GM18907 (cell line): ENCODE measurements at regions not wholly inside any gene's neighbourhood (a gene's known extent, or its start where the extent isn't known, plus 50 kb on each side); places are given as distances from the start of the nearest gene placed in this dataset.
"Not testable (repeated sequence)": the region's sequence is repeated elsewhere in the genome, so short reads cannot be mapped to it uniquely, and the experiment has no call there.

Experiments used
- ATAC-seq: cut with Tn5 transposase; IDR thresholded peaks from one replicate; pipeline ENCODE4 v1.9.1; 2021; ENCODE audit warnings: mild to moderate bottlenecking, moderate library complexity; ENCODE audit not compliant: unreplicated experiment

DNA sequence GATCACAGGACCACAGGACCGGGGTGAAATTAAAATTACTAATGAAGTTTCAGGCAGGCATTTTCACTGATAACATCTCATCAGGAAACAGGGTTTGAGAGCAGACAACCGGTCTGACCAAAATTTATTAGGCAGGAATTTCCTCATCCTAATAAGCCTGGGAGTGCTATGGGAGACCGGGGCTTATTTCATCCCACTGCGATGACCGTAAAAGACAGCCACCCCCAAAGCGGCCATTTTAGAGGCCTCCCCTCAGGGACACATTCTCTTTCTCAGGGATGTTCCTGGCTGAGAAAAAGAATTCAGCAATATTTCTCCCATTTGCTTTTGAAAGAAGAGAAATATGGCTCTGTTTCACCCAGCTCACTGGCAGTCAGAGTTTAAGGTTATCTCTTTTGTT is 197.2 kb upstream of the MYLIP start:
- not testable (repeated sequence) for ATAC-seq

DNA sequence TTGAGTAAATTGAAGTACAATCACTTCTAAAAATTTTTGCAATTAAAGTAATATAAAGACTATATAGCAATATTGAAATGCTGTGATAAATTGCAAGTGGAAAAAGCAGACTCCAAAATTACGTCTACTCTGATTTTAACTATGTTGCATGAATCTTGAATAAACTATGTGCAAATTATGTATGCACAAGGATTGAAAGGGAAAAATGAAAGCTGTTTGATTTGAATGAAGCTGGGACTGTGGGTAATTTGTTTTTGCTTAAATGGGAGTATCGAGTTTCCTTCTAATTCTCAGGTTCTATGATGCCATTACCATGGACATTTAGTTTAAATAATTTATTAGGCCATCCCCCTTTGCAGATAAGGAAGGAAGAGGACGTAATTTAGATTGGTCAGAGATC is 198.7 kb upstream of the MYLIP start:
- no peak for ATAC-seq

DNA sequence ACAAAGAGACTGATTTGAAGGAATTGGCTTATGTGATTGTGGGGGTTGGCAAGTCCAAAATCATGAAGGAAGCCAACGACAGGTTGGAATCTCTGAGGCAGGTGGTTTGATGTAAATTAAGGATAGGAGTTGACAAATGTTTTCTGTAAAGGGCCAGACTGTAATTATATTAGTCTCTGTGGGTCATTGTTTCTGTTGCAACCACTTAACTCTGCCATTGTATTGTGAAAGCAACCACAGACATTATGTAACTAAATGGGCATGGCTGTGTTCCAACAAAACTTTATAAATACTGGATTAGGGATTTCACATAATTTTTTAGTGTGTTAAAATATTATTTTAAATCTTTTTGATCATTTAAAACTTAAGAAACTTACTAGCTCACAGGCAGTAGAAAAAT is 199.2 kb upstream of the MYLIP start:
- no peak for ATAC-seq

DNA sequence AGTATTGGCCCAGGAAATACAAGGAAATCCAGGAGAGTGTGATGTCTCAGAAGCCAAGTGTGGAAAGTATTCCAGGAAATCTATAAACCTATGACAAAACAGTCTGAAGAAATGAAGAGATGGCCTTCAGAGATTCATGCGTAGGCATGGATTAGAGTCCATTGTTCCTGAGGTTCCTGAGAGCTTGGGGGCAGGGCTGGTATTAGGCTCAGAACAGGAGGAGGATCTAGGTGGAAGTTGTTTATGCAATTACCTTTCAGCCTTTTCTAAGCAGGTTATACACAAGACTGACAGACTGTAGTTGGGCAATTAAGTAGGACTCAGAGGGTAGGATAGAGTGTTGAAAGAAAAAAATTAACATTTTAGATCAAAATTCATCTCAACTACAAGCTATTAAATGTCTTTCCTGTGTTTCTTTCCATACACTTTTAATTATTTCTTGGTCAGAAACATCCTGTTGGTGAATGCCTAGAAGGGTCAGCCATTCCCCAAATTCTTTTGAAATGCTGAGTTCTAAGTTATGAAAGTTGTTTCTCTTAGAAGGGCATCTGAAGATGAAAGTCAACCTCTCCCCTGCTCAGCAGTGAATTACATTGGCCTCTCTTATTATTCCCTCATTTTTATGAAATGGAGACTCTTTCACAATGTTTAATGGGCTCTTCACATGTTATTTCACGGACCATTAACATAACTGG is 201.2 kb upstream of the MYLIP start:
- ATAC-seq = no peak

DNA sequence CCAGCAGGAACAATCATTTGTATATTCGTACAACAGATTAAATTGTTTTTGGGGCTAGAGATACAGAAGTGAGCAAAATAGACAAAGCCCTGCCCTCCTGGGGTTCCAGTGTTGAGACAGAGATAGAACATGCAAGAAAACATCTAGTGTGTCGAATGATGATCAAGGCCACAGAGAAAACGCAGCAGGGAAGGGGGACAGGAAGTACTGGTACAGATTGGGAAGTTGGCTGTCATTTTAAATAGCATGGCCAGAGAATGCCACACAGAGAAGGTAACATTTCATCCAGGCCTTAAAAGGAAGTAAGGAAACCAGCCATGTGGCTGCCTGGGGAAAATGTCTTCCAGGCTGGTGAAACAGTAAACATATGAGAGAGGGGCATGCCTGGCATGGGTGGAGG is 202.6 kb upstream of the MYLIP start:
- no peak for ATAC-seq

DNA sequence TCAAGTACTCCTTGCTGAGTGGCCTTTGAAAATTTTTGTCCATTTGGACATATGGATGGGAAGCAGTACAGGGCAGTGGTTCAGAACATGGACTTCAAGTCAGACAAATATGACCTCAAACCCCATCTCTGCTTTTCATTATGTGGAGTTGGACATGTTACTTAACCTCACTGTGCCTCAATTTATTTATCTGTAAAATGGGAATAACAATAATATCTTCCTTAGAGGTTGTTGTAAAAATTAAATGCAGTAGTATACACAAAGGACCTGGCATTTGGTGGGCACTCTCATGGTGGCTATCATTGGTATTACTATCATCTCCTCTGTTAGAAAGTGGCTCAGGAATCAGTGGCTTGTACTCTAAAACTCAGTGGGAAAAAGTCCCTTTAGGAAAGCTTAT is 204.0 kb upstream of the MYLIP start:
- ATAC-seq = no peak

DNA sequence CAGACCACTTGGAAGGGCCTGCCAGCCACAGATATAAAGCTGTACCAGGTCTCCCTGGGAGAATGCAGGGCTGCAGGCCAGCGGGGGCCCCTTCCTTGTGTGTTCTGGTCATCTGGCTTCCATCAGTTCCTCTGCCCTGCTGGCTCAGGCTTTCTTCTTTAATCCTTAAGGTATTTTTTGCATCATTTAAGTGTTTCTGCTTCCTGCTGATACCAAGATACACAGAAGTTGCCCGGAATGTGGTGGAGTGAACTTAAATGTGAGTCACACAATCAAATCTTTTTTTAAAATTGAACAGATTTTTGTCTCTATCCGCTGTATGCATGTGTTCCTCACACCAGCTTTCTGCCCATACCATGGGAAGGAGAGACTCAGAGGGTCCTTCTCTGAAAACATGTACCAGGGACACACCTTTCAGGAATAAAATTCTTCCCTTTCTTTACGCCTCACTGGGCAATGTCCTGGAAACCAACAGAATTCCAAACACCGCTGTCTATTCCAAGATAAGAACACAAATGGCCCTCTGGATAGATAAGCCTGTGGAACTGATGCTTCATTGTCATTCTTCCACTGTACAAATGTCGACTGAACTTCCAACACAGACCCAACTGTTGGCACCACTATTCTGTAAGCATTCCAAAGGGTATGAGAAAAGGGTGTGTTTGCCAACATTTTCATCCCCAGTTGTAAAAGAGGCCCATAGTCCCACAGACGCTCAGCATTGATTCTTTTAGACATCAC is 206.2 kb upstream of the MYLIP start:
- no peak for ATAC-seq

DNA sequence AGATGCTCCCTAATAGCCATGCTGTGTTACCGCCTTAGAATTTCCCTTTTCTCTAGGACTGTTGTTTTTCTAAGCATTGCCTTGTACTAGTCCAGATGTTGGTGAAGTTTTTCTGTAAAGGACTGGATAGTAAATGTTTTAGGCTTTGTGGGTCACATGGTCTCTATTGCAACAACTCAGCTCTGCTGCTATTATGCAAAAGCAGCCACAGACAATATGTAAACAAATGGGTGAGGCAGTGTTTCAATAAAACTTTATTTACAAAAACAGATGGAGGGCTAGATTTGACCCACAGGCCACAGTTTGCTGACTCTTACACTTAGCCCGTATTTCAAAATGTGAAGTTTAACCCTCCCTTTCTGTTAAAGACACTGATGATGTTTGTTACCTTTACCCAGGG is 207.6 kb upstream of the MYLIP start:
- ATAC-seq = no peak

DNA sequence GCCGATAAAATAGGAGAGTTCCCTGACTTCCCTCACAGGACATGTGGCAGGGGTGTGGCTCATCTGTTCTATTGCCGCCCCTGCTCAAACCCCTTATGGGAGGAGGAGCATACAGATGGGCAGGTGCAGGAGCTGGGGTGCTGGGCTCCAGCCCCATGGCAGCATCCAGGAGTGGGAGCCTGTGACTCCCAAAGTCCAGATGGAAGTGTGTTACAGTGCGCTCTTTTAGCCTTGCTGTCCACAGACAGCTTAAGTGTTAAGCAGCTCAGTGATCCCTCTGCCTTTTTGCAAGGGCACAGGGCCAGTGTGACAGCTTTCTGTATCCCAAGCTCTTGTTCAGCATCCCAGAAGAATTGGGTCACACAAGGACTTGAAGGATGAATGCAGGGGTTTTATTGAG is 212.3 kb upstream of the MYLIP start:
- ATAC-seq = no peak

DNA sequence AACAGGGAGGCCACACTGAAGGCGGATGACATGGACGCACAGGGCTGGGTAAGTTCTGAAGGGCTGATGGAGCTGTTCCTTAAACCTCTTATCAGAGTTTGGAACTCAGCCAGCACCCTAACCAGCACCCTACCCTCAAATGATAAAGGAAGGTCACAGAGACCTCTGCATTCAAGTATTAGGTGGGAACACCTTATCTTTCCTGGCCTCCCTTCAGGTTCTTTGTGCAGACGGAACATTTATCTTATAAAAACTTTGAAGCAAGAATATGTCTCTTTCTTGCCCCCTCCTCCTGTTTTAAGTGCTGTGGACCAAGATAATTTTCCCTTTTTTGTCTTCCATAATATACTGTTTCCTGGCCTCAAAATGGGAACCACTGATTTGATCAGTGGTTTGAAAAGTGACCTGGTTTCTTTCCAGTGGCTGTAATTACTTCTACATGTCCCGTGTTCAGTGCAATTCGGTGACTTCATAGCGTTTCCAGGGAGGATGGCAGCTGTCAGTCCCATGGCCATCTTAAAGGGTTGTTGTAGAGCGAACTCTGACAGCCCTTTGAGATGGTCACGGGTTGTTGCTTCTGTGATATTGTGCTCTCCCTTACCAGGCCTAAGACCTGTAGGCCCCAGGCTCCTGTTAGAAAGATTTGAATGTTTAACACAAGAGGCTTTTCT is 213.2 kb upstream of the MYLIP start:
- no peak for ATAC-seq

DNA sequence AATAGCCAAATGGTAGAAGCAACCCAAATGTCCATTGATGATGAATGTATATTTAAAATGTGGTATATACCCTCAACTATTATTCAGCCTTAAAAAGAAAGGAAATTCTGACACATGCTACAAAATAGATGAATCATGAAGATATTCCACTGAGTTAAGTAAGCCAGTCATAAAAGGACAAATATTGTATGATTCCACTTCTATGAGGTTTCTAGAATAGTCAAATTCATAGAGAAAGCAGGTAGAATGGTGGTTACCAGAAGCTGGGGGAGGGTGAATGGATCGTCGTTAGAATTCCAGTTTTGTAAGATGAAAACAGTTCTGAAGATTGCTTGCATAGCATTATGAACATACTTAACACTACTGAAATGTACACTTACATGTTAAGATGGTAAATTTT is 214.3 kb upstream of the MYLIP start:
- no peak for ATAC-seq

DNA sequence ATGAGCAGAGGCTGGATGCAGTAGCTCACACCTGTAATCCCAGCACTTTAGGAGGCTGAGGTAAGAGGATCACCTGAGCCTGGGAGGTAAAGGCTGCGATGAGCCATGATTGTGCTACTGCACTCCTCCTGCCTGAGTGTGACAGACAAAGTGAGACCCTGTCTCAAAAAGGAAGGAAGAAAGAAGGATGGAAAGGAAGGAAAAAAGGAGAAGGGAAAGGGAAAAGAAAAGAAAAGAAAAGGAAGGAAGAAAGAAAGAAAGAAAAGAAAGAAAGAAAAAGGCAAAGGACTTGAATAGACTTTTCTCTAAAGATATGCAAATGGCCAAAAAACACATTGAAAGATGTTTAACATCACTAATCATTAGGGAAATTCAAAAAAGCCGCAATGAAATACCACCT is 215.3 kb upstream of the MYLIP start:
- ATAC-seq = no peak

DNA sequence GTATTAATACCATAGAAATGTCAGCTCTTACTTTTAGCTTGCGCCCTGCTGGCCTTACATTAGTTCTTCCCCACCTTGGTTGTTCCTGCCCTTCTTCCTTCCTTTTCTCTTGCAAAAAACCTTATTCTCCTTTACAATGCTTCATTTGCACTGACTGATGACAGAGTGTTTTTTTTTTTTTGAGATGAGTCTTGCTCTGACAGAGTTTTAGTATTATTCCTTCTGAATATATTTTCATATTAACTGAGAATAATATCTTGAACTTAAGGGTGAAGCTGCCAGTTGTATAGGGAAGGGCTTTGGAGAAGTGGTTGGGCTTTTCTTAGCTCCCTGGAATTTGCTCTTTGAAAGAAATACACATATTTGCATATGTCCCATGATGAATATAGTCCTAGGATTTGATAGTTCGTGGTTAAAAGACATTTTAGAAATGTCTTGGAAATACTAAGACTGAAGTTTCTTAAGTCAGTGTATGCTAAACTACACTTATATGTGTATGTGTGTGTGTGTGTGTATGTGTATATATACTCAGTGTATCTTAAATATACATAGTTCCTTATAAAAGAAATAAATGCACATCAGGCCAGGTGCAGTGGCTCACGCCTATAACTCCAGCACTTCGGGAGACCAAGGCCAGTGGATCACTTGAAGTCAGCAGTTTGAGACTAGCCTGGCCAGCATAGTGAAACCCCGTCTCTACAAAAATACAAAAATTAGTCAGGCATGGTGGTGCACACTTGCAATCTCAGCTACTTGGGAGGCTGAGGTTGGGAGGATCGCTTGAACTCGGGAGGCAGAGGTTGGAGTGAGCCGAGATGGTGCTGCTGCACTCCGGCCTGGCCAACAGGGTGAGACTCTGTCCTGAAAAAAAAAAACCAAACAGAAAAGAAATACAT is 216.1 kb upstream of the MYLIP start:
- ATAC-seq = no peak

DNA sequence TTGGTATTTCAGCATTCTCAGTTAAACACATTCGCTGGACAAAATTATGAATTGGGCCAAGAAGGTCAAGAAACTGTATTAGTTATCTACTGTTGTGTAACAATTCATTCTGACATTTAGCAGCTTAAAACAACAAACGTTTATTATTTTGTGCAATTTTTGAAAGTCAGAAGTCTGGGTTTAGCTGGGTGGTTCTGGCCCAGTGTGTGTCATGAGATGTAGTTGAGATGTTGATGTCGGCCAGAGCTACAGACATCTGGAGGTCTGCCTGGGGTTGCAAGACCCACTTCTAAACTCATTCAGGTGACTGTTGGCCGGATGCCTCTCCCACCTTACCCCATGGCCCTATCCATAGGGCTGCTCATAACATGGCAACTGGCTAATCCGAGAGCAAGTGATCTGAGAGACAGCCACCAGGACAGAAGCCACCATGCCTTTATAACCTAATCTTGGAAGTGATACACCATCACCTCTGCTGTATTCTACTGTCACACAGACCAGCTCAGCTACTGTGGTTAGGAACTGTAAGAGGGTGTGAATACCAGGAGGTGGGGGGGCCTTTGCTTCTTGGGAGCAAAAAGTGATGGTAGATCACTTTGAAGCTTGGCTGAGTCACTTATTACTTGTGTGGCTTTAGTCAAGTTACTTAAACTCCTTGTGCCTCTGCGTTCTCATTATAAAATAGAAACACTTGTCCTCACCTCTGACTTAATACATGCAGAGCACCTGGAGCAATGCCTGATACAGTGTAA is 217.0 kb upstream of the MYLIP start:
- no peak for ATAC-seq

DNA sequence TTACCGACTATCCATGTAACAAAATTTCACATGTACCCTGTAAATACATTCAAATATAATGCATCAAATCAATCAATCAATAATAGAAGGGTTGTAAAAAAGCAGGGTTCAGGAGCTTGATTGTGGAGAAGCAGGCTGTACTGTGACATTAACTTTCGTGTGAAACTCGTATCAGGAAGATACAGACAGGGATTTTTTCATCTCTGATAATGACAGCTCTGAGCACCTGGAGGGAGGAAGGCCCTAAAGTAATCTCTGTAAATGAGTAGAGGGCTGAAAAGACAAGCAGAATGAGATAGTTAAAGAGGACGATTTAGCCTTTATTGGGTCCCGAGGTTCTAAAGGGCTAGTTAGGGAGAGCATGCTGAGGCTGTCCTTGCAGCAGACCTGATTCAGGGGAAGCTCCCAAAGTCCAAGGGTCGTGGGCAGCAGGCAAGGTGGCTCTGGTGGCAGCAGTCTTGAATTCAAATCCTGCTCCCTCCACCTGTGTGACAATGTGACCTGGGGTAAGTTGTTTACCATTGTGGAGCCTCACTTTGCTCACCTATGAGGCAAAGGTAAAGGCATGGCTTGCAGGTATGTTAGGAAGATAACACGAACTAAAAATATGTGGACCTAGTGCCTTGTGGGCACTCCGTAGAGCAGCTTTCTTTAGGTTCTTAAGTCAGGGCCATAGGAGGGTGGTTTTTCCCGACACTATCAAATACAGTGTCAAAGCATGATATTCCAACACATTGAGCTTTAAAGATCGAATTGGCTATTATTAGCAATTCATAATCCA is 219.4 kb upstream of the MYLIP start:
- no peak for ATAC-seq

DNA sequence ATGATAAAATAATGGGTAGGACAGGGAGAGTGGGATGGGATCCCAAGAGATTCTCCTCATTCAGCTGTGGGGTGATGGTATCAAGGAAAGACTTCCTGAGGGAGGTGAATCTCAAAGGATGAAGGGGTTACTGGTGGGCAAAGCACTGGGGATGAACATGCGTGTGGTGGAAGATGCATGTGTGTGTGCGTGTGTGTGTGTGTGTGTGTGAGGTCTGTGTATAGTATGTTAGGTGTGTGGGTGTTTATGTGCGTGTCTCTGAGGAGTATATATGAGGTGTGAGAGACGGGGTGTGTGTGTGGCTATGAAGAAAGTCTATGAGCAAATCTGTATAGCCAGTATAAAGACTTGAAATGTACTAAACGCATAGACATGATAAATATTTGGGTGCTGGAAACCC is 220.0 kb upstream of the MYLIP start:
- no peak for ATAC-seq

DNA sequence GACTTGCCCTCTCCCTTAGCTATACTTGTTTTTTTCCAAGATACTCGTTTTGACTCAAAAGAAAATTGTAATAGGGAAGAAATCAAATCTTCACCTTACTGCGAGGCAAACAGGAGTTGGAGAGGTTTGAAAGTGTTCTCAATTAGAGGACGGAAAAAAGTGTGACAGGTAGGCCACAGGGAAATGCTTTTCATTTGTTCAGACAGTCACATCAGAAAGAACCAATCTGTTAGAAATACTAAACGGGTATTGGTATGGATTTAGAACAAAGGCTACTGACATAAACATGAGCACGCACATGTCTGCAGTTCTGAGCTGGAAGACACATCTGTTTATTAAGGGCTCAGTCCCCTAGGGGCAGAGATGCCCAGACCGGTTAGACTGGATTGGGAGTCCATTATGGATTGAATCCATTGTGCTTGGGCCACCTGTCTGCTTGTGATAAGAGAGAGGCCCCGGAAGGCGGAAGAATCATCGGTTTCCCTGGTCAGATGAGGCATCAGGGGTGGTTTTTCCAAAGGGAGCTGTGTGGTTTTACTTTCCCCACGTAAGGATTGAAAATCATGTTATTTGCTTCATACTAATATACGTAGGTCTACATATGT is 220.9 kb upstream of the MYLIP start:
- ATAC-seq = no peak

DNA sequence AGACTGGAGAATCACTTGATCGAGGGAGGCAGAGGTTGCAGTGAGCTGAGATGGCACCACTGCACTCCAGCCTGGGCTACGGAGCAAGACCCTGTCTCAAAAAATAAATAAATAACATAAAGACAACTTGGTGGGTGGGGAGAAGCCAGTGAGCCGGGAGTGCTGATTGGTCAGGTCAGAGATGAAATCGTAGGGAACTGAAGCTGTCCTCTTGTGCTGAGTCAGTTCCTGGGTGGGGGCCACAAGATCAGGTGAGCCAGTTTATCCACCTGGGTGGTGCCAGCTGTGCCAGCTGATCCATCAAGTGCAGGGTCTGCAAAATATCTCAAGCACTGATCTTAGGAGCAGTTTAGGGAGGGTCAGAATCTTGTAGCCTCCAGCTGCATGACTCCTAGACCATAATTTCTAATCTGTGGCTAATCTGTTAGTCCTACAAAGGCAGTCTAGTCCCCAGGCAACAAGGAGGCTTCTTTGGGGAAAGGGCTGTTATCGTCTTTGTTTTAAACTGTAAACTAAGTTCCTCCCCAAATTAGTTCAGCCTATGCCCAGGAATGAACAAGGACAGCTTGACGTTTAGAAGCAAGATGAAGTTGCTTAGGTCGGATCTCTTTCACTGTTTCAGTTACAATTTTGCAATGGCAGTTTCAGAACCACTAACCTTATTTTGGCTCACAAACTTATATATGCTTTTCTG is 221.5 kb upstream of the MYLIP start:
- ATAC-seq = not testable (repeated sequence)
